OCI-M1 (cell line): ENCODE measurements at regions not wholly inside any gene's neighbourhood (a gene's known extent, or its start where the extent isn't known, plus 50 kb on each side); places are given as distances from the start of the nearest gene placed in this dataset.

Source experiments
- DNase-seq: peaks from one replicate; lab custom pipeline; 2025; lab: John Stamatoyannopoulos, UW

DNA sequence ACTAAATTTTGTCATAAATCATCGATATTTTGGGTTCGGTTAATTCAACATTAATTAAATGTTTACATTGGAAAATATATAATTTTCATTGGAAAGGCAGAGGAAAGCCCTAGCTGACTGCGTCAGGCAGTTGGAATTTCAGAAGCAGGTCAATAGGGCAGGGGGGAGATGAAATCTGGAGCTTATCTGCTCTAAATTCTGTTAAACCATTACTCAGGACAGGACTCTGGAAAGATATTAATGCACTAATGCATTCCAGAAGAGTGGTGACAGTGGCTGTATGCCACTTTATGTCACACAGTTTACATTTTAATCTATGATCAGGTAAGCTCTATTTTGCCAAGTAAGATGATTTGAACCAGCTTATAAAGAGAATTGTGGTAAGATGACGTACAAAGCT lies 153.0 kb upstream of the B3GALT2 start:
- DNase-seq, result no peak

DNA sequence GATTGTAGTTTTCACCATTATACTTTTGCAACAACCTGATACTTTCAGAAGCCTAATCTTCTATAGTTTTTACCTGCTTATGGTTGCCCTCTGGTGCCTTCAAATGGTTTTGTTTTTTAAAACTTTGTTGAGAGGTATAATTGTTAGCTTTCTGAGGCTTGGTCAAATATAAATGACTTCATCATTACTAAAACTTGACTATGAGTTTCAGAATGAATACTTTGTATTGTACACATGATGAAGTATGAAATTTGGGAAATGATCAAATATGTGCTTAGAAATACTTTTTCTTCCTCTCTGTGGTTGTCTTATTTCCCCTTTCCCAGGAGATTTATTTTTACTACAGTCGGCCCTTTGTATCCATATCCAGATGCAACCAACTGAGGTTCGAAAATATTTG lies 151.8 kb upstream of the B3GALT2 start:
- DNase-seq, result peak; percentile 56

DNA sequence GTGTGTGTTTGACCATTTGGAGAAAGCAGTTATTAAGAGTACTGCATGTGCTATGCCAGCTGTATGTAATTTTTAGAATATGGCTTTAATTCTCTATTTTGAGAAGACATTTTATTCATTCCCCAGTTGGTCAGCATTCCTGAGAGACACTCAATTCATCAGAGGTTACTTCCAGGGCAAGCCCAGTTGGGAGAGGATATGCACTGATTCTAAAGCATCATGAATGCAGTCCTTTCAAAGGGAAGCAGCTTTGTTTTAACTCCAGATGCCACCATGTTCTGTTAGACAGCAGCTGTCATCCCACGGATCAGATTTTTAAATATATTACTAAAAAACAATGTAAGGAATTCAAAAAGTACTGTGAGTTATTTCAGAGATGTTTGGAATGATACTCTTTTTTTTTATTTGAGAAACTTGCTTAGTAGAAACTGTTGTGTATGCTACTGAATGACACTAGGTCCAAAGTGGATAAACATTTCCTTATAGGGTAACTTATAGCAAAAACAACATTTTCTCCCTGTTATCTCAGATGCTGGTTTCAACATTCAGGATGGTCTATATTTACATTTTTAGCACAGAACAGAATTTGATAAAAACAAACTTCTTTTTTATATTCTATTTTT lies 149.5 kb upstream of the B3GALT2 start:
- DNase-seq, result no peak

DNA sequence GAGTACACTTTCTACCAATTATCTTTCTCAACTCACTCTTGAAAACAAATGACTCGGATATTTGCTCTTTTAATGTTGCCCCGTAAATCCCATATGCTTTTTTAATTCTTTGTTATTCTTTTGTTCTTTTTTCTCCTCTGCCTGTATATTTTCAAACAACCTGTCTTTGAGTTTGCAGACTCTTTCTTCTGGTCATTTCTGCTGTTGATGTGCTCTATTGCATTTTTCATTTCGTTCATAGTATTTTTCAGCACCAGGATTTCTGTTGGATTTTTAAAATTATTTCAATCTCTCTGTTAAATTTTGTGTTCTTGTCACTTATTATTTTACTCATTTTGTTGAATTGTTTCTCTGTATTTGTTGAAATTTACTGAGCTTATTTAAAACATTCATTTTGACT lies 146.8 kb upstream of the B3GALT2 start:
- DNase-seq, result no peak

DNA sequence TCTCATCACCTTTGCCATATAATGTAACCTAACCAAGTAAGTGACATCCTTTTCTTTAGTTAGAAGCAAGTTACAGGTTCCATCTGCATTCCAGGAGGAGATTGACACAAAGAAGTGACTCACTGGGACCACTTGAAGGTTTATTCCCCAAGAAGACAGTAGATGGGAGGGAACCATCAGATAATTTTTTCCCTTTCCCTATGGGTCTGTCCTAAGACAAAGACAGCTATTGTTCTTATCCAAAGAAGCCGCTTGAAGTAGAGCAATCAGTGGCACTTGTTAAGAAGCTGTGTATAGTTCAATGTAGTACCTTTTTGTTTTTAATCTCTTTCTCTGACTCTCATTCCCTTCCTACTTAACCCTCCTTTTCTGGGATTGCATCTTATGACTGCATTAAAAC lies 139.9 kb upstream of the B3GALT2 start:
- DNase-seq, result no peak

- no peak for DNase-seq
These were observed 139.4 kb upstream of the B3GALT2 start for GRCh38 chr1:193325771-193326170.

DNA sequence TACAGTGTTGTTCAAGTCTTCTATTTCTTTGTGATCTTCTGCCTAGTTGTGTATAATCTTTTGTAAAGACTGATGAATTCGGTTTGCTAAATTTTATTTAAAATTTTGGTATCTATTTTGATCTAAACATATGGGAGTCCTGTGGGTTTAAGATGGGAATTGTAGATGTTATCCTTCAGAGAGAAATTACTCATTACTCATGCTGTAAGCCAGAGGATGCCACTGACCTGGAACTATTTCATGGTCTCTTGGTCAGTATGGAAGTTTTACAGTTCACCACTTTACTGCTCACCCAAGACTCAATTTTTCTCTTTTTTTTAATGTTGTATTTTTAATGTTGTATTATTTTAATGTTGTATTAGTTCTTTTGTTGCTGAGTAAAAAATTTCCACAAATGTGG lies 138.6 kb upstream of the B3GALT2 start:
- no peak for DNase-seq

DNA sequence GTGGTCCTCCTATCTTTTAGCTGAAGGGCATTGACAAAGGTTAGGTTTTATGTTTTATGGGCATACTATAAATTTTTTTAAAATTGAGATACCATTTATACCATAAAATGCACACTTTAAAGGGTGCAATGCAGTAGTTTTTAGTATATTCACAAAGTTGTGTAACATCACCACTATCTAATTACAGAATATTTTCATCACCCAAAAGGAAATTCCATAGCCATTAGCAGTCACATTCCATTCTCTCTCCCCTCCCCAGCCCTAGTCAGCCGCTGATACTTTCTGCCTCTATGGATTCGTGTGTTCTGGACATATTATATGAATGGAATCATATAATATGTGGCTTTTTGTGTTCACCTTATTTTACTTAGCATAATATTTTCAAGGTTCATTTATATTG lies 135.8 kb upstream of the B3GALT2 start:
- no peak for DNase-seq

DNA sequence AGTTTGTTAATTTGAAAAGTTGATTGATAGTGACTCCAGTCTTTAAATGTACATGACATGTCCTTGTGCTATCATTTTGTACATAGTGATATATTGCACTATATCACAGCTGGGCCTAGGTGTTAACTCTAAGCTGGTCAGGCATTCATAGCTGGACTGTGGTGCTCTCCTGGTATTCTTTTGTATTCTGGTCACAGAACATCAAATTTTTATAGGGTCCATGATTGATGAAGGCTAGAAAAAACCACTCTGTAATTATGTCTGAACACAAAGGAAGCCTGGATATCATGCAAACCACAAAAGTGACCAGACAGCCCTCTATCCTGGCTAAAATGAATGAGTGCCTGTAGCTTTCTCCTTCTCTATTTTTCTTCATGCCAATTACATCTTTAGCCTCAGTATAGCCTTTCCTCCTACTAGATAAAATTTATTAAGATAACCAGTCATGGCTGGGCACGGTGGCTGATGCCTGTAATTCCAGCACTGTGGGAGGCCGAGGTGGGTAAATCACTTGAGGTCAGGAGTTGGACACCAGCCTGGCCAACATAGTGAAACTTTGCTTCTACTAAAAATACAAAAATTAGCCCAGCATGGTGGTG lies 134.9 kb upstream of the B3GALT2 start:
- no peak for DNase-seq

- DNase-seq, result no peak
These were observed 133.9 kb upstream of the B3GALT2 start for GRCh38 chr1:193320270-193320669.

DNA sequence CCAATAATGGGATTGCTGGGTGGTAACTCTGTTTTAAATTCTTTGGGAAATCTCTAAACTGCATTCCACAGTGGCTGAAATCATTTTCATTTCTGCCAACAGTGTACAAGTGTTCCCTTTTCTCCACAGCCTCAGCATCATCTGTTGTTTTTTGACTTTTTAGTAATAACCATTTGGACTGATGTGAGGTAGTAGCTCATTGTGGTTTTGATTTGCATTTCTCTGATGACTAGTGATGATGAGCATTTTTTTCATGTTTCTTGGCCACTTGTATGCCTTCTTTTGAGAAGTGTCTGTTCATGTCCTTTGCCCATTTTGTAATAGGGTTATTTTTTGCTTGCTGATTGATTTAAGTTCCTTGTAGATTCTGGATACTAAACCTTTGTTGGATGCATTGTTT lies 131.9 kb upstream of the B3GALT2 start:
- no peak for DNase-seq

GRCh38 chr1:193313354-193314140 lies 127.1 kb upstream of the B3GALT2 start:
- no peak for DNase-seq

GRCh38 chr1:193312432-193312831 lies 126.0 kb upstream of the B3GALT2 start:
- DNase-seq, result no peak

GRCh38 chr1:193311226-193311948 lies 125.0 kb upstream of the B3GALT2 start:
- DNase-seq, result peak; percentile 31

- DNase-seq, result peak; percentile 25
These were observed 124.2 kb upstream of the B3GALT2 start for GRCh38 chr1:193310564-193310963.

- DNase-seq, result no peak
These were observed 123.6 kb upstream of the B3GALT2 start for GRCh38 chr1:193309936-193310475.

GRCh38 chr1:193308438-193308837 lies 122.0 kb upstream of the B3GALT2 start:
- DNase-seq, result peak; percentile 91

DNA sequence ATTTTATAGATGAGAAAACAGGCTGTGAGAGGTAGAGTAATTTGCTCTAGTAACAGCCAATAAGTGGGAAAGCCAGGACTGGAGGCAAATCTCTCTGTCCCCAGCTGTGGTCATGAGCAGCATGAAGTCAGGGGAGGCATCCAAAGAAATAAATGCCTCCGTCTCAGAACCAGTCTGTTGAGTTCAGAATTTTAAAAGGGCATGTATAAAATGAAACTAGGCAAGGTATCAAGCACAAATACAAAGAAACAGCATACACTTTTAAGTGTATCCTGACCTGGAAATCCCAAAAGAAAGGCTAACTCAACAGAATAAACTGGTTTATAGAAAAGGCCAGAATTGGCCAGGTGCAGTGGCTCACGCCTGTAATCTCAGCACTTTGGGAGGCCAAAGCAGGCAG lies 120.0 kb upstream of the B3GALT2 start:
- no peak for DNase-seq
